OCI-LY1 (cell line): ENCODE measurements at regions not wholly inside any gene's neighbourhood (a gene's known extent, or its start where the extent isn't known, plus 50 kb on each side); places are given as distances from the start of the nearest gene placed in this dataset.

Experiments
- EZH2 ChIP-seq: fragments of 200-600 bp; sonication (generic), shearing (Covaris generic); IDR thresholded peaks from 2 replicates; pipeline ENCODE4 v1.8.0; 2017; ENCODE audit warnings: borderline replicate concordance, mixed run types, mild to moderate bottlenecking, antibody characterized with exemption, low read length, moderate library complexity, mixed read lengths
- TF ChIP-seq, protein P1 (sequence below): fragments of 200-600 bp; sonication (generic), shearing (Covaris generic); IDR thresholded peaks from 2 replicates; pipeline ENCODE4 v1.5.1; 2017; ENCODE audit warnings: mild to moderate bottlenecking, antibody characterized with exemption, low read length, moderate library complexity, mixed read lengths

GRCh38 chr10:43929122-43929521 is 280.4 kb upstream of the ZNF32 start:
- TF ChIP-seq, protein P1, sequence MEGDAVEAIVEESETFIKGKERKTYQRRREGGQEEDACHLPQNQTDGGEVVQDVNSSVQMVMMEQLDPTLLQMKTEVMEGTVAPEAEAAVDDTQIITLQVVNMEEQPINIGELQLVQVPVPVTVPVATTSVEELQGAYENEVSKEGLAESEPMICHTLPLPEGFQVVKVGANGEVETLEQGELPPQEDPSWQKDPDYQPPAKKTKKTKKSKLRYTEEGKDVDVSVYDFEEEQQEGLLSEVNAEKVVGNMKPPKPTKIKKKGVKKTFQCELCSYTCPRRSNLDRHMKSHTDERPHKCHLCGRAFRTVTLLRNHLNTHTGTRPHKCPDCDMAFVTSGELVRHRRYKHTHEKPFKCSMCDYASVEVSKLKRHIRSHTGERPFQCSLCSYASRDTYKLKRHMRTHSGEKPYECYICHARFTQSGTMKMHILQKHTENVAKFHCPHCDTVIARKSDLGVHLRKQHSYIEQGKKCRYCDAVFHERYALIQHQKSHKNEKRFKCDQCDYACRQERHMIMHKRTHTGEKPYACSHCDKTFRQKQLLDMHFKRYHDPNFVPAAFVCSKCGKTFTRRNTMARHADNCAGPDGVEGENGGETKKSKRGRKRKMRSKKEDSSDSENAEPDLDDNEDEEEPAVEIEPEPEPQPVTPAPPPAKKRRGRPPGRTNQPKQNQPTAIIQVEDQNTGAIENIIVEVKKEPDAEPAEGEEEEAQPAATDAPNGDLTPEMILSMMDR: no peak
- no peak for TF ChIP-seq EZH2
